Fibroblast of skin of right biceps (primary cell): ENCODE measurements at regions not wholly inside any gene's neighbourhood (a gene's known extent, or its start where the extent isn't known, plus 50 kb on each side); places are given as distances from the start of the nearest gene placed in this dataset.
"Not testable (repeated sequence)": the region's sequence is repeated elsewhere in the genome, so short reads cannot be mapped to it uniquely, and the experiment has no call there.

Source experiments
- DNase-seq: peaks from one replicate; pipeline ENCODE4 v3.0.0-alpha.2; 2013

- no peak for DNase-seq
These were observed 148.9 kb upstream of the PFKP start for GRCh38 chr10:2918489-2918888.

GRCh38 chr10:2917926-2918325 is 149.4 kb upstream of the PFKP start:
- no peak for DNase-seq

- DNase-seq, result no peak
These were observed 151.9 kb upstream of the PFKP start for GRCh38 chr10:2915412-2915811.

DNA sequence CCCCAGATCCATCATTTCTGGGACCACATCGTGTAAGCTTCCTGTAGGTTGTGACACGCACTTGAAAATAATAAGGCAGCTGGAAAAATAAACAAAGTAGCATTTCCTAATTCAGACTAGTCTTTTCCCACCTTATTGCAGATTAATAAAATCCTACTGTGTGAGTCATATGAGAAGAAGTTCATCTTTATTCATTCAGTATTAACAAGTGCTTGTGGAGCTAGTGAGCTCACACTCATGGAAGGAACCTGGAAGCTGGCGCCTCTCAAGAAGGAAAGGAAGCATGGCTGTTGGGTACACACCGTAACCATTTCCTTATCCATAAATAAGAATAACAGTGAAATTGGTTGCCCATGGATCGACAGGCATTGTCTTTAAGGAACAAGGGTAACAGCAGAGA is 152.6 kb upstream of the PFKP start:
- DNase-seq, result no peak

- no peak for DNase-seq
These were observed 153.9 kb upstream of the PFKP start for GRCh38 chr10:2913474-2913873.

DNA sequence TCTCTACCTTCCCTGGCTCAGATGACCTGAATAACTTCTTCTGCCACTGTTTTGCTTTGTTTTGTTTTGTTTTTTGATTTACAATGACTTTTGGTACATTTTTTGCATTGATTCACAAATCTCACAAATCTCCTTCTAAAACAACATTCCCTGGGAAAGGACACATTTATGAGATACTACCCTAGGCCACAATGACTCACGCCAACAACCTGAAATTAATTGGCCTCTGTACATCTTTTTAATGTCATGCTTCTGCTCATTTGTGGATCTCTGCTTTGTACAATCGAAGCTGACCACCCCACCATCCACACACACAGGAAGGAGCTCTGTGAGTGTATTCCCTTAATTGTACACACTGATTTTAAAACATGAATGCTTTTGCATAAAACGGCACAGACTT is 156.7 kb upstream of the PFKP start:
- DNase-seq, result no peak

- no peak for DNase-seq
These were observed 157.4 kb upstream of the PFKP start for GRCh38 chr10:2909921-2910320.

- no peak for DNase-seq
These were observed 158.3 kb upstream of the PFKP start for GRCh38 chr10:2908851-2909630.

DNA sequence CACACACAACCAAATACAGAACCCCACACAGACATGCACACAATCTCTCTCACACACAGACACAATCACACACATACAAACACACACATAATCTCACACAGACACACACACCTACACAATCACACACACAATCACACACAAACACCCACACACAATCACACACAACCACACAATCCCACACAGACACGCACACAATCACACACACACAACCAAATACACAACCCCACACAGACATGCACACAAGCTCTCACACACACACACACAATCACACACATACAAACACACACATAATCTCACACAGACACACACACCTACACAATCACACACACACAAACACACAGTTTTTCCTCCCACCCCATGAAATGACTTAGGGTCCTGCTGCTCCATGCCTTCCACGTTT is 160.4 kb upstream of the PFKP start:
- no peak for DNase-seq

- no peak for DNase-seq
These were observed 161.5 kb upstream of the PFKP start for GRCh38 chr10:2905851-2906250.

- no peak for DNase-seq
These were observed 166.8 kb upstream of the PFKP start for GRCh38 chr10:2900530-2900929.

- DNase-seq, result no peak
These were observed 167.9 kb upstream of the PFKP start for GRCh38 chr10:2899246-2899951.

- DNase-seq, result no peak
These were observed 168.9 kb upstream of the PFKP start for GRCh38 chr10:2898509-2898860.

DNA sequence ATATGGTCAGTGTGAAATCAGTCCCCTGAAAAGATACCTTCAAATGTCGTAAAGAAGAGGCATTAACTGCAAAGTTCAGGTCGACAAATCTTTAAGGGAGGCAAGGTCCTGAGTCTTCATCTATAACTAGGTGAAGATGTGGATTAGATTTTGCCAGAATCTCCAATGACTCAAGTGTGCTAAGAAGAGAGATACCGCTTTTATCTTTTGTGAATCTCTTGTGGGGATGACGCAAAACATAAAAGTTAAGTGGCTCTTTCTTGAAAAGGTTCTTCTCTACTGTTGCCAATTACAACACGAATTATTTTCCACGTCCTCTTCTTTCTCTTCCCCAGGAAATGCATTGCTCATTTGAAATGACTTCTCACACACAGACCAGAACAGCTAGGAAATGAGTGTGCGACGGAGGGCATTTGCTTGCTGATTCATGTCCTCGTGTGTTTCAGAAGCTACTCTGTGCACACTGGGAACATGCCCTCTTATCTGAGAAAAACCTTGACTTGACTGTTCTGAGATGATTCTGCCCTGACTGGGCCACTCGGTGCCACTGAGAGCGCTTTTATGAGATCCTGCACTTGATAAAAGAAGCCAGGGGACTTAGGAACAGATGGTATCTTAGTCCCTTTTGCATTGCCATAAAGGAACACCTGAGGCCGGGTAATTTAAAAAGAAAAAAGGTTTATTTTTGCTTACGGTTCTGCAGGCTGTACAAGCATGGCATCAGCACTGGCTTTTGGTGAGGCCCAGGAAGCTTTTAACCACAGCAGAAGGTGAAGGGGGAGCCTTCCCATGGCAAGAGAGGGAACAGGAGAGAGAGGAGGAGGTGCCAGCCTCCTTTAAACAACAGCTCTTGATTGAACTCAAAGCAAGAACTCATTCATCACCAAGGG is 169.5 kb upstream of the PFKP start:
- peak; percentile 5 for DNase-seq

DNA sequence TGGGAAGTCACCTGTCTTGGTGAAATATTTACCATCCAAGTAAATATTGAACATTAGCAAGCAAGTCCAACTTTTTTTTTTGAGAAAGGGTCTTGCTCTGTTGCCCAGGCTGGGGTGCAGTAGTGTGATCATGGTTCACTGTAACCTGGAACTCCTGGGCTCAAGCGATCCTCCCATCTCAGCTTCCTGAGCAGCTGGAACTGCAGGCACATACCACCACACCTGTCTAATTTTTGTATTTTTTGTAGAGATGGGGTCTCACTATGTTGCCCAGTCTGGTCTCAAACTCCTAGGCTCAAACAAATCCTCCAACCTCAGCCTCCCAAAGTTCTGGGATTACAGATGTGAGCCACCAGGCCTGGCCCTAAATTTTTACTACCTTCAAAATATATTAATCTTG is 171.0 kb upstream of the PFKP start:
- not testable (repeated sequence) for DNase-seq

DNA sequence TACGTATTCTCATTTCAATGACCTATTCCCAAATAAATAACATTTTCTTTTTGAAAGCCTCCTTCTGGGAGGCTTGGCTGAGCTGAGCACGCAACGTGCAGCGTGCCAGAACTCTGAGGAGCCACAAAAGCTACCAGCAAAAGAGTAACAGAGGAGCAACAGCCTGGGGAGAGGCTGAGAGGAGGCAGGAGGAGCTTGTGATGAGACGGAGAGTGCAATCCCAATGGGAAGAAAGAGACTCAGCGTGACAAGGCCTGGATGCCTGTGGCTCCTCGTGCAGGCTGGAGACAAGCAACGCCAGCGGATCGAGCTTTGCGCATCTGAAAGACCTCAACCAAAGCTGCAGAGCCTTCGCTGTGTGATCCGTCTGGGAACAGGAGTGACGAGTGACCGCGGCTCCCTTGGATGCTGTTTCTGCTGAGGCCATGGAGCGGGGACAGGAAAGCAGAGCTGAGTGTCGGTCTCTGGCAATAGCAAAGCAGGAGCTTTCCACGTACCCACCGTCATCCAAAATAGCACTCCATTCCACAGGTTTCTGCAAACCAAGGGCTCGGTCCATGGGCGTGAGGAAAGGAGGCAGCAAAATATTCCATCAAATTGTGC is 171.7 kb upstream of the PFKP start:
- no peak for DNase-seq

DNA sequence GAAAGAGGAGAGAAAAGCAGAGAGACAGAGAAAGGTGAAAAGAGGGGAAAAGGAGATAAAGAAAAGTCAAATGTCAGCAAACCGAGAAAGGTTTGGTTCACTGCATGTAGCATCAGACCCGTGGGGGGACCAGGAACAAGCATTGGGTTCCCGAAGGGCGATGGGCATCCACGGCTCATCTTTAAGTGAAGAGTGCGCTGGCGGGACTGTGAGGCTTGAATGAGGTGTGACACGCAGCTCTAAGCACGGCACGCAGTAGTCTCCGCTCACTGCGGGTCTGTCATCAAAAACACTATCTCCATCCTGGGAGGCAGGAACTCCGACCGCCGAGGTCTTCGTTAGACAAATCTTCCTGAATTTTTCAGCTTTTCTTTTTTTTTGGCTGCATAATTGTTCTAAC is 173.4 kb upstream of the PFKP start:
- no peak for DNase-seq

DNA sequence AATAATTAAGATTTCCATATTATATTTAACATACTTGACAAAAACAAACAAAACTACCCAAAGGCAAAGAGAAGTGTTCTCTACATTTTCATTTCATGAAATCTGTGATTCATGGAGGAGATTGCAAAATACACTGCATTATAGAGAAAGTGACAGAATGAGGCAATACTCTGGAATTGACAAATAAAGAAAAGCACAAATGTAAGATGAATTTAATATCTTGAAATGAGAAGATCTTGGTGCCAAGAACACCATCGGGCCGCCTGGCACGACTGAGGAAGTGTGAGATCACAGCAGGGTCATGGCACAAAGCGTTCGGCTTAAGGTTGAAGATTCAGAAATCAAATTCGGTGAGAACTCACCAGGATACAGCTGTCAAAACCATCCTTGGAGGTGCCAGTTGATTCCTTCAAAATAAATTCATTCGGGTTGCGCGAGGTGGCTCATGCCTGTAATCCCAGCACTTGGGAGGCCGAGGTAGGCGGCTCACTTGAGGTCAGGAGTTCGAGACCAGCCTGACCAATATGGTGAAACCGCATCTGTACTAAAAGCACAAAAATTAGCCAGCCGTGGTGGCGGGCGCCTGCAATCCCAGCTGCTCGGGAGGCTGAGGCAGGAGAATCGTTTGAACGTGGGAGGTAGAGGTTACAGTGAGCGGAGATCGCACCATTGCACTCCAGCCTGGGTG is 174.0 kb upstream of the PFKP start:
- DNase-seq, result no peak

- no peak for DNase-seq
These were observed 175.6 kb upstream of the PFKP start for GRCh38 chr10:2891770-2892124.

GRCh38 chr10:2891073-2891769 is 176.1 kb upstream of the PFKP start:
- DNase-seq, result no peak

DNA sequence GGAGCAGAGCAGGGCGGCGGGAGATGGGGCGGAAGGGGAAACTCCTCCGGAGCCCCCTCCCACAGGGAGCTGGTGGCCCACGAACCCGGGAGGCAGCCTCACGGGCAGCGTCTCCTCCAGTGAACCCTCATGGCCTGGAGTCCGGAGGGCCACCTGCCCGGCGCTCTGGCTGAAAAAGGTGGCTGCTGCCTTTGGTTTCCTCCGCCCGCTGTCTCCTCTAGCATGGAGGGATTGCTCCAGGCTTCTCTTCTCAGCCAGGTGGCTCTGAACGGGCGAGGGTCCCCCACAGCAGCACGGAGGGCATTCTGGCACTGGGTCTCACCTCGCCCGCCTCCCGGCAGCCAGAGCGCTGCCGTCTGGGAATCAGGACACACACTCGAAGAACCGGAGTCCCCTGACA is 177.3 kb upstream of the PFKP start:
- DNase-seq, result no peak

DNA sequence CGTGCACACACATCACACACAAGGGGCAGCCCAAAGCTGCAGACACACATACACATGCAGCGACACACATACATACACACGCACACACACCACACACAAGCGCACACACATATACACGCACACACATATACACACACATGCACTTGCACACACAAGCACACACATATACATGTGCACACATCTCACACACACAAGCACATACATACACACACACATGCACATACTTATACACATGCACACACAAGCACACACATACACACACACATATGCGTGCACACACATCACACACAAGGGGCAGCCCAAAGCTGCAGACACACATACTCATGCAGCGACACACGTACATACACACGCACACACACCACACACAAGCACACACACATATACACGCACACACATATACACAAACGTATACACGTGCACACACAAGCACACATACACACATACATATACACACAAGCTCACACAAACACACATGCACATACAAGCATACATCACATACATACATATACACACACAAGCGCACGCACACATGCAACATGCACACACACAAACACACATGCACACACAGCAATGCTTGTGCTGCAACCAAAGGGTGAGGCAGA is 178.8 kb upstream of the PFKP start:
- no peak for DNase-seq
